Chondrocyte (in vitro differentiated cells): ENCODE measurements at regions not wholly inside any gene's neighbourhood (a gene's known extent, or its start where the extent isn't known, plus 50 kb on each side); places are given as distances from the start of the nearest gene placed in this dataset.

ENCODE experiments used
- DNase-seq: peaks from one replicate; pipeline ENCODE4 v3.0.0; 2021; ENCODE audit warnings: mixed read lengths, low spot score
- H3K27ac Mint-ChIP-seq: one replicate; pipeline ENCODE4 v1.8.0; 2021; ENCODE audit warnings: mild to moderate bottlenecking, moderate library complexity, mixed read lengths; ENCODE audit not compliant: unreplicated experiment
- H3K27me3 Mint-ChIP-seq: 2 replicates; pipeline ENCODE4 v1.8.0; 2021; ENCODE audit warnings: low read depth, mixed read lengths
- H3K36me3 Mint-ChIP-seq: 2 replicates; pipeline ENCODE4 v1.8.0; 2021; ENCODE audit warnings: low read depth, mixed read lengths
- H3K4me1 Mint-ChIP-seq: 2 replicates; pipeline ENCODE4 v1.8.0; 2021; ENCODE audit warnings: low read depth, mild to moderate bottlenecking, mixed read lengths
- H3K4me3 Mint-ChIP-seq: one replicate; pipeline ENCODE4 v1.8.0; 2021; ENCODE audit warnings: mild to moderate bottlenecking, moderate library complexity, mixed read lengths; ENCODE audit not compliant: unreplicated experiment
- H3K9me3 Mint-ChIP-seq: 2 replicates; pipeline ENCODE4 v1.8.0; 2021; ENCODE audit warnings: low read depth, mixed read lengths
- TF ChIP-seq, protein P1 (sequence below): fragments of 200-600 bp; sonication (generic); IDR thresholded peaks from 2 replicates; pipeline ENCODE4 v1.5.0; 2021; ENCODE audit warnings: antibody characterized with exemption, mild to moderate bottlenecking, moderate library complexity

- Mint-ChIP-seq H3K27ac (no peak overlapping the region), H3K4me1 (peaks cover 6% of the 10 kb centered on the region)
Measured at GRCh38 chr1:83813576-83813975, 185.4 kb downstream of the TTLL7 start.

DNA sequence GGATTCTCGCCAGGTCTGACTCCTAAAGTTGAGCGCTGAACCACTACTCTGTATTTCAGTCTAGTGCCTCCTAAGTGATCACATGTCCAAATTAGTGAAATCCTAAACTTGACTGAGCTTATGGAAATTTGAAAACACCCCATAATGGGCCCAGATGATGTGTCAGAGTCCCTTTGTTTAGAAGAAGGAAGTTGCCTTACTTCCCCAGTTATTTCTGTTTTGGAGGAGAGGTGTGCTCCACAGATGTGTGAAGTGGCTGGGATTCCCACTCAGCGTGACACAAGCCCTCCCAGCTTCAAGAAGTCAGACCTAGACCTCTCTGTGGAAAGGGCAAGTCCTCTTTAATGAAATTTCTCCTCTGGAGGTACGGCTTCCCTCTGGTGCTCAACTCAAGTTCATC is 188.8 kb downstream of the TTLL7 start:
- peaks cover under 1% of the 10 kb centered on the region for H3K4me1 Mint-ChIP-seq
- H3K27me3 Mint-ChIP-seq: no peaks in the 10 kb centered on the region
- H3K9me3 Mint-ChIP-seq: no peaks in the 10 kb centered on the region
- no peak for DNase-seq
- H3K27ac Mint-ChIP-seq: no peak overlapping the region
- TF ChIP-seq, protein P1, sequence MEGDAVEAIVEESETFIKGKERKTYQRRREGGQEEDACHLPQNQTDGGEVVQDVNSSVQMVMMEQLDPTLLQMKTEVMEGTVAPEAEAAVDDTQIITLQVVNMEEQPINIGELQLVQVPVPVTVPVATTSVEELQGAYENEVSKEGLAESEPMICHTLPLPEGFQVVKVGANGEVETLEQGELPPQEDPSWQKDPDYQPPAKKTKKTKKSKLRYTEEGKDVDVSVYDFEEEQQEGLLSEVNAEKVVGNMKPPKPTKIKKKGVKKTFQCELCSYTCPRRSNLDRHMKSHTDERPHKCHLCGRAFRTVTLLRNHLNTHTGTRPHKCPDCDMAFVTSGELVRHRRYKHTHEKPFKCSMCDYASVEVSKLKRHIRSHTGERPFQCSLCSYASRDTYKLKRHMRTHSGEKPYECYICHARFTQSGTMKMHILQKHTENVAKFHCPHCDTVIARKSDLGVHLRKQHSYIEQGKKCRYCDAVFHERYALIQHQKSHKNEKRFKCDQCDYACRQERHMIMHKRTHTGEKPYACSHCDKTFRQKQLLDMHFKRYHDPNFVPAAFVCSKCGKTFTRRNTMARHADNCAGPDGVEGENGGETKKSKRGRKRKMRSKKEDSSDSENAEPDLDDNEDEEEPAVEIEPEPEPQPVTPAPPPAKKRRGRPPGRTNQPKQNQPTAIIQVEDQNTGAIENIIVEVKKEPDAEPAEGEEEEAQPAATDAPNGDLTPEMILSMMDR: no peak
- H3K4me3 Mint-ChIP-seq: no peak overlapping the region
- no peaks in the 10 kb centered on the region for H3K36me3 Mint-ChIP-seq

More at GRCh38 chr1:83813576-83813975, 185.4 kb downstream of the TTLL7 start:
- Mint-ChIP-seq H3K27me3 (no peaks in the 10 kb centered on the region), H3K9me3 (no peaks in the 10 kb centered on the region), H3K36me3 (no peaks in the 10 kb centered on the region), H3K4me3 (no peak overlapping the region)
- no peak for DNase-seq
- TF ChIP-seq, protein P1: no peak

- no peak for DNase-seq
- Mint-ChIP-seq H3K27me3 (no peaks in the 10 kb centered on the region), H3K36me3 (no peaks in the 10 kb centered on the region), H3K4me1 (no peaks in the 10 kb centered on the region), H3K4me3 (no peak overlapping the region), H3K27ac (no peak overlapping the region), H3K9me3 (no peaks in the 10 kb centered on the region)
- TF ChIP-seq, protein P1: no peak
Measured at GRCh38 chr1:83808536-83808935, 190.4 kb downstream of the TTLL7 start.

GRCh38 chr1:83807821-83808220 is 191.1 kb downstream of the TTLL7 start:
- TF ChIP-seq, protein P1: no peak
- no peak for DNase-seq
- Mint-ChIP-seq H3K36me3 (no peaks in the 10 kb centered on the region), H3K27ac (no peak overlapping the region), H3K27me3 (no peaks in the 10 kb centered on the region), H3K9me3 (no peaks in the 10 kb centered on the region), H3K4me3 (no peak overlapping the region), H3K4me1 (no peaks in the 10 kb centered on the region)

- Mint-ChIP-seq H3K27me3 (no peaks in the 10 kb centered on the region), H3K36me3 (no peaks in the 10 kb centered on the region), H3K4me1 (no peaks in the 10 kb centered on the region), H3K27ac (no peak overlapping the region), H3K9me3 (no peaks in the 10 kb centered on the region), H3K4me3 (no peak overlapping the region)
- TF ChIP-seq, protein P1: no peak
- DNase-seq: no peak
Measured at GRCh38 chr1:83807231-83807630, 191.7 kb downstream of the TTLL7 start.
